H9 (cell line): ENCODE measurements at regions not wholly inside any gene's neighbourhood (a gene's known extent, or its start where the extent isn't known, plus 50 kb on each side); places are given as distances from the start of the nearest gene placed in this dataset.

ENCODE experiments used
- DNase-seq: peaks from one replicate; pipeline ENCODE4 v3.0.0-alpha.2; 2017
- H2AFZ ChIP-seq: one replicate; pipeline ENCODE4 v1.6.1; 2013; ENCODE audit warnings: mild to moderate bottlenecking, low read length, control low read depth, moderate library complexity
- H2AK5ac ChIP-seq: 2 replicates; pipeline ENCODE4 v1.6.1; 2013; ENCODE audit warnings: low read length, control low read depth, mixed read lengths; ENCODE audit not compliant: insufficient read length
- H2BK120ac ChIP-seq: one replicate; pipeline ENCODE4 v1.6.1; 2013; ENCODE audit warnings: low read depth, mild to moderate bottlenecking, low read length, control low read depth, inconsistent platforms; ENCODE audit not compliant: poor library complexity, severe bottlenecking
- H2BK12ac ChIP-seq: 2 replicates; pipeline ENCODE4 v1.6.1; 2013; ENCODE audit warnings: low read length, control low read depth, mixed read lengths, low read depth; ENCODE audit not compliant: insufficient read length
- H2BK15ac ChIP-seq: 2 replicates; pipeline ENCODE4 v1.6.1; 2013; ENCODE audit warnings: low read depth, low read length, control low read depth
- H2BK20ac ChIP-seq: one replicate; pipeline ENCODE4 v1.6.1; 2013; ENCODE audit warnings: low read depth, mild to moderate bottlenecking, low read length, control low read depth, inconsistent platforms; ENCODE audit not compliant: poor library complexity, severe bottlenecking
- H2BK5ac ChIP-seq: 2 replicates; pipeline ENCODE4 v1.6.1; 2013; ENCODE audit warnings: low read length, control low read depth, mixed read lengths; ENCODE audit not compliant: insufficient read length
- H3K14ac ChIP-seq: 2 replicates; pipeline ENCODE4 v1.6.1; 2013; ENCODE audit warnings: low read length, control low read depth; ENCODE audit not compliant: insufficient read depth
- H3K18ac ChIP-seq: 2 replicates; pipeline ENCODE4 v1.6.1; 2013; ENCODE audit warnings: low read depth, mild to moderate bottlenecking, mixed read lengths, low read length, control low read depth; ENCODE audit not compliant: insufficient read length
- H3K23ac ChIP-seq: 2 replicates; pipeline ENCODE4 v1.6.1; 2013; ENCODE audit warnings: low read length, control low read depth, mixed read lengths, low read depth; ENCODE audit not compliant: insufficient read length
- H3K23me2 ChIP-seq: 2 replicates; pipeline ENCODE4 v1.6.1; 2013; ENCODE audit warnings: low read depth, mild to moderate bottlenecking, mixed read lengths, low read length, control low read depth; ENCODE audit not compliant: insufficient read length, poor library complexity, severe bottlenecking
- H3K27ac ChIP-seq: 2 replicates; pipeline ENCODE4 v1.5.1; 2013; ENCODE audit warnings: low read length, control low read depth, mixed read lengths, low read depth; ENCODE audit not compliant: insufficient read length
- H3K27me3 ChIP-seq: 2 replicates; pipeline ENCODE4 v1.6.1; 2013; ENCODE audit warnings: low read length, control low read depth, inconsistent platforms; ENCODE audit not compliant: insufficient read depth
- H3K4ac ChIP-seq: 2 replicates; pipeline ENCODE4 v1.6.1; 2013; ENCODE audit warnings: low read depth, mild to moderate bottlenecking, control low read depth, inconsistent platforms, low read length, moderate library complexity
- H3K4me1 ChIP-seq: 2 replicates; pipeline ENCODE4 v1.6.1; 2013; ENCODE audit warnings: low read length, control low read depth, inconsistent platforms; ENCODE audit not compliant: insufficient read depth
- H3K4me2 ChIP-seq: 2 replicates; pipeline ENCODE4 v1.6.1; 2013; ENCODE audit warnings: low read length, control low read depth, mixed read lengths; ENCODE audit not compliant: insufficient read length, insufficient read depth
- H3K56ac ChIP-seq: 2 replicates; pipeline ENCODE4 v1.6.1; 2013; ENCODE audit warnings: low read depth, mild to moderate bottlenecking, mixed read lengths, low read length, control low read depth; ENCODE audit not compliant: insufficient read length
- H3K79me1 ChIP-seq: 2 replicates; pipeline ENCODE4 v1.6.1; 2013; ENCODE audit warnings: low read depth, mild to moderate bottlenecking, moderate library complexity, low read length, control low read depth, inconsistent platforms; ENCODE audit not compliant: insufficient read depth, poor library complexity, severe bottlenecking
- H3K79me2 ChIP-seq: 2 replicates; pipeline ENCODE4 v1.6.1; 2013; ENCODE audit warnings: low read length, control low read depth, inconsistent platforms; ENCODE audit not compliant: insufficient read depth
- H3K9ac ChIP-seq: 2 replicates; pipeline ENCODE4 v1.6.1; 2013; ENCODE audit warnings: low read length, control low read depth, mixed read lengths; ENCODE audit not compliant: insufficient read length; ENCODE audit errors: extremely low read depth
- H3K9me3 ChIP-seq: one replicate; pipeline ENCODE4 v1.6.1; 2013; ENCODE audit warnings: low read depth, low read length, inconsistent platforms; ENCODE audit not compliant: control insufficient read depth
- H3T11ph ChIP-seq: one replicate; pipeline ENCODE4 v1.6.1; 2013; ENCODE audit warnings: mild to moderate bottlenecking, low read length, control low read depth, inconsistent platforms
- H4K20me1 ChIP-seq: one replicate; pipeline ENCODE4 v1.6.1; 2013; ENCODE audit not compliant: control insufficient read depth, insufficient read length, insufficient read depth
- H4K5ac ChIP-seq: 2 replicates; pipeline ENCODE4 v1.6.1; 2013; ENCODE audit warnings: low read depth, mild to moderate bottlenecking, mixed read lengths, low read length, control low read depth; ENCODE audit not compliant: insufficient read length
- H4K8ac ChIP-seq: replicated peaks from 2 replicates; pipeline ENCODE4 v1.6.1; 2013; ENCODE audit warnings: low read length, control low read depth, mixed read lengths, low read depth; ENCODE audit not compliant: insufficient read length
- H4K91ac ChIP-seq: 2 replicates; pipeline ENCODE4 v1.6.1; 2013; ENCODE audit warnings: low read depth, mild to moderate bottlenecking, moderate library complexity, mixed read lengths, low read length, control low read depth; ENCODE audit not compliant: insufficient read length
- H3K27ac Mint-ChIP-seq, 3 experiments: 2 replicates in 2 of 3; 3 replicates in 1 of 3; pipeline ENCODE4 v1.8.0; 2020 to 2021; ENCODE audit warnings: mixed read lengths in 3 of 3, mild to moderate bottlenecking in 1 of 3, moderate library complexity in 1 of 3
- H3K27me3 Mint-ChIP-seq: 2 replicates; pipeline ENCODE4 v1.8.0; 2021; ENCODE audit warnings: low read depth, mild to moderate bottlenecking, moderate library complexity, mixed read lengths
- H3K36me3 Mint-ChIP-seq, 3 experiments: 2 replicates in 2 of 3; 3 replicates in 1 of 3; pipeline ENCODE4 v1.8.0; 2020 to 2021; ENCODE audit warnings: low read depth in 3 of 3, mixed read lengths in 3 of 3; ENCODE audit not compliant: insufficient read depth in 1 of 3
- H3K4me1 Mint-ChIP-seq, 2 experiments: 2 replicates each; pipeline ENCODE4 v1.8.0; 2020; ENCODE audit warnings: mixed read lengths in 2 of 2
- H3K4me3 Mint-ChIP-seq, 2 experiments: 2 replicates in 1 of 2; 3 replicates in 1 of 2; pipeline ENCODE4 v1.8.0; 2020 to 2021; ENCODE audit warnings: mild to moderate bottlenecking in 2 of 2, mixed read lengths in 2 of 2, moderate library complexity in 1 of 2
- H3K9me3 Mint-ChIP-seq, 2 experiments: 2 replicates in 1 of 2; 3 replicates in 1 of 2; pipeline ENCODE4 v1.8.0; 2020; ENCODE audit warnings: mild to moderate bottlenecking in 2 of 2, mixed read lengths in 2 of 2, moderate library complexity in 1 of 2
- CTCF ChIP-seq: fragments of 200-600 bp; sonication (generic); conservative IDR thresholded peaks from 3 replicates; pipeline ENCODE4 v1.8.0; 2021; ENCODE audit warnings: antibody characterized with exemption, mild to moderate bottlenecking
- WGBS: extraction: QIAGEN DNeasy Blood & Tissue Kit; methylation state at CpG from one replicate; pipeline ENCODE4 v1.1.7; 2013; ENCODE audit warnings: missing lambda C conversion rate, low lambda C conversion rate, mixed read lengths; ENCODE audit not compliant: insufficient read length; ENCODE audit errors: extremely low coverage; 5-methylcytosine and 5-hydroxymethylcytosine counted together

- no CpG with 5 or more reads among the region's 2 CpGs for WGBS
- no peak overlapping the region for H2BK5ac ChIP-seq
- H2AK5ac ChIP-seq, result no peak overlapping the region
- no peak overlapping the region for H3K4ac ChIP-seq
- H3K4me1 ChIP-seq, result no peaks in the 10 kb centered on the region
- H3K18ac ChIP-seq, result no peak overlapping the region
- H2BK20ac ChIP-seq, result no peak overlapping the region
- no peak overlapping the region for H3K14ac ChIP-seq
- no peak overlapping the region for H3K9ac ChIP-seq
- no peaks in the 10 kb centered on the region for H3K9me3 ChIP-seq
- no peak overlapping the region for H2BK12ac ChIP-seq
- no peak overlapping the region for H3T11ph ChIP-seq
- H3K56ac ChIP-seq, result no peak overlapping the region
- H2BK15ac ChIP-seq, result no peak overlapping the region
- no peak overlapping the region for H3K4me2 ChIP-seq
- H3K79me1 ChIP-seq, result no peaks in the 10 kb centered on the region
- Mint-ChIP-seq H3K36me3 (no peaks in the 10 kb centered on the region), H3K27ac (no peak overlapping the region), H3K4me1 (no peaks in the 10 kb centered on the region), H3K9me3 (peaks cover 0 to 3% of the 10 kb centered on the region in 2 experiments; a peak in 1 of 5 replicates), H3K27me3 (no peaks in the 10 kb centered on the region; the same call in 1 of the 2 replicates), H3K4me3 (no peak overlapping the region)
- H3K27me3 ChIP-seq, result no peaks in the 10 kb centered on the region
- TF ChIP-seq CTCF, result no peak
- H2BK120ac ChIP-seq, result no peak overlapping the region
- H3K23ac ChIP-seq, result no peak overlapping the region
- H4K91ac ChIP-seq, result no peak overlapping the region
- no peak overlapping the region for H4K8ac ChIP-seq
- DNase-seq, result no peak
- H3K79me2 ChIP-seq, result no peaks in the 10 kb centered on the region
- no peak overlapping the region for H4K5ac ChIP-seq
- H3K27ac ChIP-seq, result no peak overlapping the region
- no peak overlapping the region for H2AFZ ChIP-seq
- H4K20me1 ChIP-seq, result no peaks in the 10 kb centered on the region
- no peaks in the 10 kb centered on the region for H3K23me2 ChIP-seq
Measured at GRCh38 chr12:82578725-82579124, 108.0 kb upstream of the TMTC2 start.
